GM12891 (cell line): ENCODE measurements at regions not wholly inside any gene's neighbourhood (a gene's known extent, or its start where the extent isn't known, plus 50 kb on each side); places are given as distances from the start of the nearest gene placed in this dataset.

Source experiments
- DNase-seq: peaks from one replicate; pipeline ENCODE4 v3.0.0; 2011; ENCODE audit warnings: low spot score; ENCODE audit not compliant: insufficient read length
- FAIRE-seq: peaks from 2 replicates; lab custom pipeline; 2011; peaks lifted over from hg19 to GRCh38; lab: Jason Lieb, UNC
- PAX5 ChIP-seq: IDR thresholded peaks from 2 replicates; pipeline ENCODE4 v1.6.1; 2011; ENCODE audit warnings: low read length, moderate library complexity, mild to moderate bottlenecking; ENCODE audit not compliant: insufficient read depth, severe bottlenecking
- POLR2A ChIP-seq: IDR thresholded peaks from 2 replicates; pipeline ENCODE4 v1.6.1; 2011; ENCODE audit warnings: low read depth, low read length, control low read depth
- POLR2AphosphoS5 ChIP-seq: IDR thresholded peaks from 2 replicates; pipeline ENCODE4 v1.6.1; 2011; ENCODE audit warnings: low read depth, low read length, control low read depth
- POU2F2 ChIP-seq: IDR thresholded peaks from 2 replicates; pipeline ENCODE4 v1.6.1; 2011; ENCODE audit warnings: low read depth, mild to moderate bottlenecking, control low read depth, low read length, moderate library complexity
- SPI1 ChIP-seq: IDR thresholded peaks from 2 replicates; pipeline ENCODE4 v1.6.1; 2011; ENCODE audit warnings: low read depth, low read length, control low read depth
- TAF1 ChIP-seq: IDR thresholded peaks from 2 replicates; pipeline ENCODE4 v1.6.1; 2011; ENCODE audit warnings: low read depth, low read length, control low read depth

GRCh38 chr2:238777369-238778067, 70.4 kb upstream of the TWIST2 start:
- DNase-seq (no peak), FAIRE-seq (no peak)
- no peak for TF ChIP-seq POLR2A
- no peak for TF ChIP-seq TAF1
- TF ChIP-seq POU2F2, result no peak
- TF ChIP-seq POLR2AphosphoS5, result no peak
- no peak for TF ChIP-seq SPI1
- TF ChIP-seq PAX5, result no peak

DNA sequence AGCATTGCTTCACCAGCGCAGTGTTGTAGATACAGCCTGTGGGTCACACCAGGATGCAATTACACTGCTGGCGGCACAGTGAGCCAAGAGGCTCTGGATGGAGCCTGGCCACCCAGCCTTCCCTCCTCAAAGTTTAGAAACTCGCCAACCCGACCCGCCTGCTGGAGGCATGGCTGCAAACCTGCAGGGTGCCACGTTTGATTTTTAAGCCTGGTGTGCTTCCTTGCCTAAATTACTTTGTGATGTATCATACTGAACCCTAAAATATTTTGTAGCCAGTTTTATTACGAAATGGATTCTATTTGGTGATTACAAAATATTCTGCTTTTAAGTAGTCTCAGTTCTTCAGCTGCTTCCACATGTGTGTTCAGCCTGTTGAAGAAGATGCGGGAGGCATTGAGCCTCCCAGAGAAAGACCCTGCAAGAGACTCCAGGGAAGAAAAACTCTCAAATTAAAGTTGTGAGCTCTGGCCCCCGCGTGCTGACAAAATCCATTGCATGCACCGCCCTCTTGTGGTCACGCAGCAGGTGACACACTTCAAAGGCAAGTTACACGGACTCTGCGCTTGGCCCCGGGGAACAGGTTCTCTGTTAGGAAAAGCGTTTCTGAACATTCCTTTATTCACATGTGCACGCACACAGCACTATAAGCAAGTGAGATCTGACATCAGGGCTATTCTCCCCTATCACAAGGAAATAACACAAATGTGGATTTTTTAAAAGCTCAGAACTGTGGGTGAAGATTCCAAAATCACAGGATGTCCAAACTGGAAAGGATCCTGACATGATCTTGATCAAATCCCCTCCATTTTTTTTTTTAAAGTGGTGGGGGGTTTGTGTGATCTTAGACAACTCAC, 63.0 kb upstream of the TWIST2 start:
- DNase-seq, result peak; percentile 52
- FAIRE-seq, result peak; percentile 91
- TF ChIP-seq POLR2AphosphoS5 (no peak), POLR2A (no peak), POU2F2 (no peak), TAF1 (no peak), SPI1 (no peak), PAX5 (no peak)

DNA sequence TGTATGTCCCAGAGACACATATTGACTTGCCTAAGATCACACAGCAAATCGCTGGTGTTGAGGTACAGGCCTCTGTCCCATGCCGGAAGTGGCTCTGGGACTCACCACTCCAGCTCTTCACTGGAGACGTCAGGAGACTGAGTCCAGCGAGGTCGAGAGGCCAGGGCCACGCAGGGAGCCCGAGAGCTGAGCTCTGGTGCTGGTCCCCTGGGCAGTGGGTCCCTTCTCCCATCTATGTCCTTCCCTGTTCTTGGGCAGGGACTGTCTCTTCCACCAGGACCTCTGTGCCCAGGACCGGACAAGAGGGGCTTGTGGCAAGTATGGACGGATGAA, 62.4 kb upstream of the TWIST2 start:
- FAIRE-seq (no peak), DNase-seq (no peak)
- no peak for TF ChIP-seq POU2F2
- TF ChIP-seq SPI1, result no peak
- no peak for TF ChIP-seq POLR2A
- TF ChIP-seq TAF1, result no peak
- no peak for TF ChIP-seq PAX5
- TF ChIP-seq POLR2AphosphoS5, result no peak

- FAIRE-seq (no peak), DNase-seq (no peak)
- TF ChIP-seq SPI1, result no peak
- no peak for TF ChIP-seq POLR2AphosphoS5
- TF ChIP-seq TAF1, result no peak
- TF ChIP-seq POLR2A, result no peak
- TF ChIP-seq POU2F2, result no peak
- TF ChIP-seq PAX5, result no peak
Observed at GRCh38 chr2:238786379-238786778, 61.5 kb upstream of the TWIST2 start.

GRCh38 chr2:238786792-238787490, 60.9 kb upstream of the TWIST2 start:
- TF ChIP-seq POU2F2 (no peak), POLR2AphosphoS5 (no peak), TAF1 (no peak), POLR2A (no peak), SPI1 (no peak), PAX5 (no peak)
- FAIRE-seq, result no peak
- DNase-seq, result no peak

DNA sequence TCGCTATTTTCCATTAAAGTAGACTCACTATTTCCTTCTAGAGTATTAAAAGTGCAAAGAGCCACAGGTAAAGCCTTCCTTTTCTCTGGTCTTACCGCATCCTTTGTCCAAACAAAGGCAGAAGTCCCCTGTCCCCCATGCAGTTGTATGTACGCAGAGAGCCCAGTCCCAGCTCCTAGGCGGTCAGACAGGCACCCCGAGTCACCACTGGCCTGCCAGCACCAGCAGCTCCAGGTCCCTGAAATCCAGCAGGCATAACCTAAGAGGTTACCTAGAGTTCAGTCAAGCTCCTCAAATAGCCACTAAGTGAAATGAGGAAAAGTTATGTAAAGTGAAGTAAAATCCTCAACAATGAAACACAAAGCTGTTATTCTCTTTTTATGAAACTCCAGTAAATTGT, 60.4 kb upstream of the TWIST2 start:
- DNase-seq, result no peak
- no peak for FAIRE-seq
- TF ChIP-seq POLR2A (no peak), POLR2AphosphoS5 (no peak), PAX5 (no peak), TAF1 (no peak), POU2F2 (no peak), SPI1 (no peak)

DNA sequence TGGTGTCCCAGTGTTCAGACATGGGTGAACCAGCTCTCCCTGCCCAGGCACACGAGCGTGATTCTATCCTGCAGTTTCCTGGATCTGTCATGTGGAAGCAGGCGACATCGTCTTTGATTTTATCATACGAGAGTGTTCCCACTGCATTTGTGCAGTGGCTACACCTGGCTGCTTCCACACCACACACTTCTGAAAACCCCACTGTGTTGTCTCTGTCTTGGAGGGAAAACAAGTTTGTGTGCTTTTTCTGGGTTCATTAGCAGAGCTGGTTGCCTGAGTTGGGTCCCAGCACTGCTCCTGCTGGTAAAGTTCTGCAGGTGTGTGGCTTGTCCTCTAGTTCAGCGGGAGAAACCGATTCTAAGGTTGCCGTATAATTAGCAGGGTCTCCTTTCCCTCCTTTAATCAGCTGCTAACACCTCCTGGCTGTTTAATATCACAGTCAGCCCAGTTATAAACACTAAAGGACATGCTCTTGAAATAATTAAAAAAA, 58.5 kb upstream of the TWIST2 start:
- no peak for TF ChIP-seq POU2F2
- TF ChIP-seq TAF1, result no peak
- no peak for TF ChIP-seq POLR2A
- TF ChIP-seq POLR2AphosphoS5, result no peak
- no peak for TF ChIP-seq SPI1
- TF ChIP-seq PAX5, result no peak
- DNase-seq, result no peak
- FAIRE-seq, result no peak

DNA sequence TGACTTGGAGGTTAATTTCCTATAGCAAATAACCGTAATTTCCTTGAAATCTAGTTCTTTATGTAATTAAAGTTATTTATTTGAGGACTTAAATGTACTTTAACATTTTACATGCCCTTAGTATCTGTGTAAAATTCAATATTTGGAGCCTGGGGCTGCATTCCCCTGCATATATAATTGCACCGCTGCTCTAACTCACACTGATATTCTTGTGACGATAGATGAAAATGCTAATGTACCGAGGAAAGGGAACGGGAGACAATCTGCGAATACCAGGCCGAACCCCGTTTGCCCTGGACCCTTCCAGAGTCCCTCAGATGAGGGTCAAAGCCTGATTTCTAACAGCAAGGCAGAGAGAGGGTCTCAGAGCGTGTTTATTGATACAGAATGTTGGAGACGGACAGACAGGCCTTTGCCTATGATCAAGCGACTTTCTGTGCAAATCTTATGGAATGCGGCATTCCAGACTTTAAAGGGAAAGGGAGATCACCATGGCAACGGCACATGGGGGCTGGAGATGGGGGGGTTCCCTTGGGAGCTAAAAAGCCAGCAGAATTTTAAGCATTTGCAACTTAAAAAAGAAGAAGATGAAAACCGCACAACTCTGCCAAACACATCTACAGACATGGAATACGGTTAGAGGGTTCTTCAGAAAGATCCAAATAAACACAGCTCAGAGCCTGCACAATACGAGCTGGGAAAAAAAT, 57.6 kb upstream of the TWIST2 start:
- TF ChIP-seq POLR2A (no peak), POLR2AphosphoS5 (no peak), TAF1 (no peak), PAX5 (no peak), POU2F2 (no peak), SPI1 (no peak)
- DNase-seq, result no peak
- no peak for FAIRE-seq
